SK-N-SH (cell line): ENCODE measurements at regions not wholly inside any gene's neighbourhood (a gene's known extent, or its start where the extent isn't known, plus 50 kb on each side); places are given as distances from the start of the nearest gene placed in this dataset.

Experiments
- CTCF ChIA-PET: fragments of 300-600, 350-600 bp; formaldehyde crosslinking; extraction: SDS; loops from one replicate; lab custom pipeline; 2021; lab: Yijun Ruan, JAX
- POLR2A ChIA-PET: fragments of 350-600 bp; sonication (Branson Sonifier 250); formaldehyde crosslinking; extraction: SDS; loops from one replicate; lab custom pipeline; 2020; ENCODE audit warnings: antibody characterized with exemption, inconsistent platforms; lab: Yijun Ruan, JAX
- DNase-seq: peaks from one replicate; pipeline ENCODE4 v3.0.0; 2012
- H2AFZ ChIP-seq: fragments of 200-600 bp; sonication (generic); 2 replicates; pipeline ENCODE4 v1.8.1; 2016; ENCODE audit warnings: antibody characterized with exemption, mild to moderate bottlenecking, low read depth
- H3F3A ChIP-seq: fragments of 200-600 bp; sonication (generic); replicated peaks from 2 replicates; pipeline ENCODE3; 2016; ENCODE audit warnings: antibody characterized with exemption, mild to moderate bottlenecking; ENCODE audit not compliant: insufficient read depth
- H3K27ac ChIP-seq, 2 experiments: fragments of 200-500 bp in 1 of 2; fragments of 200-600 bp in 1 of 2; sonication (Bioruptor generic) in 1 of 2; sonication (generic), shearing (Covaris generic) in 1 of 2; 2 replicates each; pipeline versions ENCODE4 v1.5.1 to v1.6.1; 2014 to 2016; ENCODE audit warnings: low read depth in 2 of 2, inconsistent platforms in 1 of 2, low read length in 1 of 2, mild to moderate bottlenecking in 1 of 2, mixed read lengths in 1 of 2
- H3K27me3 ChIP-seq: fragments of 200-600 bp; sonication (generic), shearing (Covaris generic); 2 replicates; pipeline ENCODE4 v1.6.1; 2016; ENCODE audit warnings: mixed run types; ENCODE audit not compliant: insufficient read depth
- H3K36me3 ChIP-seq, 2 experiments: fragments of 200-500 bp in 1 of 2; fragments of 200-600 bp in 1 of 2; sonication (Bioruptor generic) in 1 of 2; sonication (generic) in 1 of 2; replicated peaks in 1 of 2; 2 replicates each; pipeline versions ENCODE3 to v1.5.1; 2014 to 2016; ENCODE audit warnings: low read length in 1 of 2, mild to moderate bottlenecking in 1 of 2; ENCODE audit not compliant: insufficient read depth in 2 of 2, control insufficient read depth in 1 of 2
- H3K4me1 ChIP-seq, 2 experiments: fragments of 200-500 bp in 1 of 2; fragments of 200-600 bp in 1 of 2; sonication (Bioruptor generic) in 1 of 2; sonication (generic), shearing (Covaris generic) in 1 of 2; 2 replicates each; pipeline versions ENCODE4 v1.5.1 to v1.6.1; 2014 to 2016; ENCODE audit warnings: low read depth in 1 of 2, low read length in 1 of 2, mixed run types in 1 of 2; ENCODE audit not compliant: insufficient read depth in 2 of 2, control insufficient read depth in 1 of 2
- H3K4me2 ChIP-seq: fragments of 200-600 bp; sonication (generic), shearing (Covaris generic); 2 replicates; pipeline ENCODE4 v1.6.1; 2017; ENCODE audit warnings: mixed run types
- H3K4me3 ChIP-seq, 2 experiments: fragments of 200-500 bp in 1 of 2; fragments of 200-600 bp in 1 of 2; sonication (Bioruptor generic) in 1 of 2; sonication (generic), shearing (Covaris generic) in 1 of 2; 2 replicates each; pipeline versions ENCODE4 v1.5.1 to v1.8.1; 2014 to 2016; ENCODE audit warnings: low read depth in 2 of 2, inconsistent platforms in 1 of 2, low read length in 1 of 2, mild to moderate bottlenecking in 1 of 2, mixed read lengths in 1 of 2, moderate library complexity in 1 of 2
- H3K79me2 ChIP-seq: fragments of 200-600 bp; sonication (generic); 2 replicates; pipeline ENCODE4 v1.8.1; 2017; ENCODE audit warnings: mild to moderate bottlenecking; ENCODE audit not compliant: insufficient read depth
- H3K9ac ChIP-seq: fragments of 200-600 bp; sonication (generic); 2 replicates; pipeline ENCODE4 v1.6.1; 2017; ENCODE audit warnings: mixed run types
- H3K9me2 ChIP-seq: fragments of 200-600 bp; sonication (generic); 2 replicates; pipeline ENCODE4 v1.6.1; 2017; ENCODE audit warnings: mixed run types
- H3K9me3 ChIP-seq: fragments of 200-600 bp; sonication (generic); 2 replicates; pipeline ENCODE4 v1.6.1; 2017; ENCODE audit warnings: mixed run types, mild to moderate bottlenecking, moderate library complexity
- H4K20me1 ChIP-seq: fragments of 200-600 bp; sonication (generic); 2 replicates; pipeline ENCODE4 v1.6.1; 2017; ENCODE audit warnings: mild to moderate bottlenecking, mixed run types; ENCODE audit not compliant: insufficient read depth
- FOSL2 ChIP-seq: IDR thresholded peaks from 2 replicates; pipeline ENCODE4 v1.4.0; 2012; ENCODE audit warnings: low read depth, mild to moderate bottlenecking, moderate library complexity, borderline replicate concordance
- FOXJ3 ChIP-seq: sonication (generic); formaldehyde crosslinking; IDR thresholded peaks from 2 replicates; pipeline ENCODE4 v1.5.1; 2020; ENCODE audit warnings: mild to moderate bottlenecking, missing genetic modification reagents
- FOXM1 ChIP-seq: IDR thresholded peaks from 2 replicates; pipeline ENCODE4 v1.4.0; 2012; ENCODE audit warnings: low read depth, mild to moderate bottlenecking
- GATA2 ChIP-seq: sonication (generic); formaldehyde crosslinking; IDR thresholded peaks from 2 replicates; pipeline ENCODE4 v1.5.0; 2020; ENCODE audit warnings: mild to moderate bottlenecking, missing genetic modification reagents
- IRF3 ChIP-seq: fragments of 150-350 bp; IDR thresholded peaks from 2 replicates; pipeline ENCODE4 v1.6.1; 2016; ENCODE audit warnings: mild to moderate bottlenecking, low read depth, low read length
- JUND ChIP-seq: IDR thresholded peaks from 2 replicates; pipeline ENCODE4 v1.4.0; 2012
- MEF2A ChIP-seq: IDR thresholded peaks from 2 replicates; pipeline ENCODE4 v1.4.0; 2012; ENCODE audit warnings: low read depth, borderline replicate concordance
- REST ChIP-seq: IDR thresholded peaks from 2 replicates; pipeline ENCODE4 v1.6.1; 2012; ENCODE audit warnings: mild to moderate bottlenecking, low read depth, low read length, moderate library complexity
- RXRA ChIP-seq: IDR thresholded peaks from 2 replicates; pipeline ENCODE4 v1.4.0; 2012; ENCODE audit warnings: low read depth, mild to moderate bottlenecking, borderline replicate concordance
- TEAD4 ChIP-seq: IDR thresholded peaks from 2 replicates; pipeline ENCODE4 v1.4.0; 2012; ENCODE audit warnings: mild to moderate bottlenecking, borderline replicate concordance; ENCODE audit not compliant: insufficient read depth
- USF2 ChIP-seq: fragments of 150-350 bp; IDR thresholded peaks from 2 replicates; pipeline ENCODE4 v1.6.1; 2017; ENCODE audit warnings: antibody characterized with exemption, low read length, low read depth, borderline replicate concordance
- WGBS: methylation state at CpG from one replicate; pipeline ENCODE4 v1.1.6; 2017; ENCODE audit warnings: low lambda C conversion rate; 5-methylcytosine and 5-hydroxymethylcytosine counted together

- no peaks in the 10 kb centered on the region for H3K9me3 ChIP-seq
- H4K20me1 ChIP-seq, result no peaks in the 10 kb centered on the region
- CTCF ChIA-PET, result interaction anchor here (1.9 kb wide), 1 partner anchor 10 kb away, joined by 6 read pairs; no protein-coding TSS in a partner anchor
These were observed 100.8 kb downstream of the RBFOX3 start for GRCh38 chr17:79510071-79510470.

GRCh38 chr17:79509490-79509889 is 101.4 kb downstream of the RBFOX3 start:
- no peaks in the 10 kb centered on the region for H3K9me3 ChIP-seq
- no peaks in the 10 kb centered on the region for H3K9me2 ChIP-seq
- no peaks in the 10 kb centered on the region; a peak in 1 of 4 replicates for H3K4me1 ChIP-seq
- no peaks in the 10 kb centered on the region for H3K27me3 ChIP-seq
- H3K9ac ChIP-seq, result no peak overlapping the region
- H4K20me1 ChIP-seq, result no peaks in the 10 kb centered on the region
- ChIA-PET CTCF (interaction anchor here (1.9 kb wide), 1 partner anchor 10 kb away, joined by 6 read pairs; no protein-coding TSS in a partner anchor), POLR2A (no interaction called here)
- no peak for TF ChIP-seq FOSL2
- no peak for TF ChIP-seq JUND
- no peak for TF ChIP-seq FOXM1
- TF ChIP-seq USF2, result no peak
- TF ChIP-seq FOXJ3, result no peak
- H3F3A ChIP-seq, result no peaks in the 10 kb centered on the region
- H3K79me2 ChIP-seq, result no peaks in the 10 kb centered on the region
- H3K36me3 ChIP-seq, result no peaks in the 10 kb centered on the region
- H2AFZ ChIP-seq, result no peak overlapping the region
- no peak overlapping the region for H3K27ac ChIP-seq
- WGBS, result 62% methylated on average over 13 of the region's 14 CpGs
- H3K4me3 ChIP-seq, result no peak overlapping the region
- DNase-seq, result no peak
- H3K4me2 ChIP-seq, result no peak overlapping the region

More at GRCh38 chr17:79510071-79510470, 100.8 kb downstream of the RBFOX3 start:
- H2AFZ ChIP-seq, result no peak overlapping the region
- DNase-seq, result no peak
- peaks cover 0 to 1% of the 10 kb centered on the region in 2 experiments; a peak in 1 of 4 replicates for H3K4me1 ChIP-seq
- H3F3A ChIP-seq, result no peaks in the 10 kb centered on the region
- no peaks in the 10 kb centered on the region for H3K36me3 ChIP-seq
- no peak overlapping the region for H3K4me2 ChIP-seq
- no peak overlapping the region for H3K9ac ChIP-seq
- 69% methylated on average over 16 of the region's 18 CpGs for WGBS
- no peak overlapping the region for H3K27ac ChIP-seq
- POLR2A ChIA-PET, result no interaction called here
- no peak overlapping the region for H3K4me3 ChIP-seq
- no peaks in the 10 kb centered on the region for H3K27me3 ChIP-seq
- no peaks in the 10 kb centered on the region for H3K79me2 ChIP-seq
- TF ChIP-seq IRF3, result no peak
- TF ChIP-seq MEF2A, result no peak
- no peak for TF ChIP-seq REST
- no peak for TF ChIP-seq FOSL2
- TF ChIP-seq GATA2, result no peak
- TF ChIP-seq RXRA, result no peak
- no peak for TF ChIP-seq TEAD4
- no peaks in the 10 kb centered on the region for H3K9me2 ChIP-seq
